ENCODE measurements at regions not wholly inside any gene's neighbourhood (a gene's known extent, or its start where the extent isn't known, plus 50 kb on each side); places are given as distances from the start of the nearest gene placed in this dataset.

GRCh38 chr1:101511202-101511891 lies 274.5 kb downstream of the S1PR1 start:
- Histone ChIP-seq H3K27me3 (no peaks in the 10 kb centered on the region), H3K4me3 (no peak overlapping the region), H3K36me3 (no peaks in the 10 kb centered on the region), H3K4me1 (peaks cover 0 to 3% (median 0%) of the 10 kb centered on the region in 4 donors), H3K27ac (no peak overlapping the region), H3K9me3 (no peaks in the 10 kb centered on the region)
- in situ Hi-C loops (cut with MboI; ENCODE audit: low pct_ligation_motif_present in 1 of 4, low pct_unique_long_range_greater_than_20kb in 1 of 4, low sequenced_read_pairs in 3 of 4) (no loop called here), intact Hi-C loops (cut with DNase I; ENCODE audit: low total_unique reads) (no loop called here)
- no peak for DNase-seq
- 64 to 72% methylated on average over 2 of the region's 2 CpGs for WGBS, 2 donors (ENCODE audit: low coverage in 1 of 2)
- TF ChIP-seq CTCF (IDR thresholded peaks at IDR 0.05) (no peak), EP300 (IDR thresholded peaks at IDR 0.05; ENCODE audit: low read depth) (no peak), POLR2AphosphoS5 (IDR thresholded peaks at IDR 0.05) (no peak), POLR2A (IDR thresholded peaks at IDR 0.05) (no peak)

GRCh38 chr1:101520302-101520701 lies 283.5 kb downstream of the S1PR1 start:
- no peaks in the 10 kb centered on the region for H3K36me3 ChIP-seq
- no peak overlapping the region for H3K4me3 ChIP-seq
- peaks cover 0 to 7% (median 2%) of the 10 kb centered on the region in 4 donors for H3K4me1 ChIP-seq
- no peaks in the 10 kb centered on the region for H3K27me3 ChIP-seq
- in situ Hi-C loops (cut with MboI; ENCODE audit: low pct_ligation_motif_present in 1 of 4, low pct_unique_long_range_greater_than_20kb in 1 of 4, low sequenced_read_pairs in 3 of 4) = no loop called here
- no peaks in the 10 kb centered on the region for H3K9me3 ChIP-seq
- no peak overlapping the region for H3K27ac ChIP-seq
- intact Hi-C loops (cut with DNase I; ENCODE audit: low total_unique reads) = no loop called here
- peak; percentile 7 for DNase-seq
- no peak for TF ChIP-seq POLR2AphosphoS5 (IDR thresholded peaks at IDR 0.05)
- peak; percentile 57 to 76 (median 68) for TF ChIP-seq CTCF (IDR thresholded peaks at IDR 0.05)
- TF ChIP-seq EP300 (IDR thresholded peaks at IDR 0.05; ENCODE audit: low read depth) = no peak
- WGBS, 2 donors (ENCODE audit: low coverage in 1 of 2) = 5% methylated on average over 4 of the region's 4 CpGs; no CpG with 5 or more reads in 1 of the 2 donors

- Histone ChIP-seq H3K4me3 (no peak overlapping the region), H3K36me3 (no peaks in the 10 kb centered on the region), H3K4me1 (peaks cover 0 to 7% (median 2%) of the 10 kb centered on the region in 4 donors), H3K27ac (no peak overlapping the region), H3K27me3 (no peaks in the 10 kb centered on the region), H3K9me3 (no peaks in the 10 kb centered on the region)
- TF ChIP-seq POLR2A (IDR thresholded peaks at IDR 0.05) (no peak), CTCF (IDR thresholded peaks at IDR 0.05) (no peak), POLR2AphosphoS5 (IDR thresholded peaks at IDR 0.05) (no peak), EP300 (IDR thresholded peaks at IDR 0.05; ENCODE audit: low read depth) (no peak)
- in situ Hi-C loops (cut with MboI; ENCODE audit: low pct_ligation_motif_present in 1 of 4, low pct_unique_long_range_greater_than_20kb in 1 of 4, low sequenced_read_pairs in 3 of 4) = no loop called here
- intact Hi-C loops (cut with DNase I; ENCODE audit: low total_unique reads) = no loop called here
- 77 to 81% methylated on average over 2 of the region's 2 CpGs for WGBS, 2 donors (ENCODE audit: low coverage in 1 of 2)
- no peak for DNase-seq
Observed at GRCh38 chr1:101522486-101522885, 285.7 kb downstream of the S1PR1 start.

- Histone ChIP-seq H3K27ac (no peak overlapping the region), H3K36me3 (no peaks in the 10 kb centered on the region), H3K4me1 (peaks cover 0 to 3% (median 0%) of the 10 kb centered on the region in 4 donors), H3K9me3 (no peaks in the 10 kb centered on the region), H3K27me3 (no peaks in the 10 kb centered on the region), H3K4me3 (no peak overlapping the region)
- intact Hi-C loops (cut with DNase I; ENCODE audit: low total_unique reads) (no loop called here), in situ Hi-C loops (cut with MboI; ENCODE audit: low pct_ligation_motif_present in 1 of 4, low pct_unique_long_range_greater_than_20kb in 1 of 4, low sequenced_read_pairs in 3 of 4) (no loop called here)
- TF ChIP-seq CTCF (IDR thresholded peaks at IDR 0.05) (no peak), POLR2AphosphoS5 (IDR thresholded peaks at IDR 0.05) (no peak), EP300 (IDR thresholded peaks at IDR 0.05; ENCODE audit: low read depth) (no peak), POLR2A (IDR thresholded peaks at IDR 0.05) (no peak)
- 57 to 67% methylated on average over 3 to 6 of the region's 6 CpGs for WGBS, 2 donors (ENCODE audit: low coverage in 1 of 2)
- no peak for DNase-seq
Observed at GRCh38 chr1:101526813-101527212, 290.0 kb downstream of the S1PR1 start.
